ENCODE measurements at regions not wholly inside any gene's neighbourhood (a gene's known extent, or its start where the extent isn't known, plus 50 kb on each side); places are given as distances from the start of the nearest gene placed in this dataset.

- TF ChIP-seq, protein P1, sequence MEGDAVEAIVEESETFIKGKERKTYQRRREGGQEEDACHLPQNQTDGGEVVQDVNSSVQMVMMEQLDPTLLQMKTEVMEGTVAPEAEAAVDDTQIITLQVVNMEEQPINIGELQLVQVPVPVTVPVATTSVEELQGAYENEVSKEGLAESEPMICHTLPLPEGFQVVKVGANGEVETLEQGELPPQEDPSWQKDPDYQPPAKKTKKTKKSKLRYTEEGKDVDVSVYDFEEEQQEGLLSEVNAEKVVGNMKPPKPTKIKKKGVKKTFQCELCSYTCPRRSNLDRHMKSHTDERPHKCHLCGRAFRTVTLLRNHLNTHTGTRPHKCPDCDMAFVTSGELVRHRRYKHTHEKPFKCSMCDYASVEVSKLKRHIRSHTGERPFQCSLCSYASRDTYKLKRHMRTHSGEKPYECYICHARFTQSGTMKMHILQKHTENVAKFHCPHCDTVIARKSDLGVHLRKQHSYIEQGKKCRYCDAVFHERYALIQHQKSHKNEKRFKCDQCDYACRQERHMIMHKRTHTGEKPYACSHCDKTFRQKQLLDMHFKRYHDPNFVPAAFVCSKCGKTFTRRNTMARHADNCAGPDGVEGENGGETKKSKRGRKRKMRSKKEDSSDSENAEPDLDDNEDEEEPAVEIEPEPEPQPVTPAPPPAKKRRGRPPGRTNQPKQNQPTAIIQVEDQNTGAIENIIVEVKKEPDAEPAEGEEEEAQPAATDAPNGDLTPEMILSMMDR (IDR thresholded peaks at IDR 0.05) = no peak
Measured at GRCh38 chr10:124249812-124250432, 156.5 kb upstream of the CHST15 start.

DNA sequence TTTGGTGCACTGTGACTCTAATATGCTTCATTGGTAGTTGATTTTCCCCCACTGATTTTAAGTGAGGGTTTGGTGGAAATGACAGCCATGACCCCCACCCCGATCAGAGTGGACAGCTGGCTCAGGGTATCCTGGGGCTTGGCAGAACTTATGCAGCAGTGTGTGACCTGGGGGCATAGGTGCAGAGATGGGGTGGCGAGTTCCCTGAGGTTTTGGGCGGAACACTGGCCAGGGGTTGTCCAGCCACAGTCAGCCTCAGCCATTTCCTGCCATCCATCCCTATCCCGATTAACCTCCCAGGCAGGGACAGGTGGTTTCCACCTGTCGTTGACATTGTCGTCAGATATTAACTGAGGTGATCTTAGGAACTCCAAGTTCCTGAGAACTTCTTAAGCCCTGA lies 155.8 kb upstream of the CHST15 start:
- TF ChIP-seq, protein P1 (IDR thresholded peaks at IDR 0.05) = no peak

DNA sequence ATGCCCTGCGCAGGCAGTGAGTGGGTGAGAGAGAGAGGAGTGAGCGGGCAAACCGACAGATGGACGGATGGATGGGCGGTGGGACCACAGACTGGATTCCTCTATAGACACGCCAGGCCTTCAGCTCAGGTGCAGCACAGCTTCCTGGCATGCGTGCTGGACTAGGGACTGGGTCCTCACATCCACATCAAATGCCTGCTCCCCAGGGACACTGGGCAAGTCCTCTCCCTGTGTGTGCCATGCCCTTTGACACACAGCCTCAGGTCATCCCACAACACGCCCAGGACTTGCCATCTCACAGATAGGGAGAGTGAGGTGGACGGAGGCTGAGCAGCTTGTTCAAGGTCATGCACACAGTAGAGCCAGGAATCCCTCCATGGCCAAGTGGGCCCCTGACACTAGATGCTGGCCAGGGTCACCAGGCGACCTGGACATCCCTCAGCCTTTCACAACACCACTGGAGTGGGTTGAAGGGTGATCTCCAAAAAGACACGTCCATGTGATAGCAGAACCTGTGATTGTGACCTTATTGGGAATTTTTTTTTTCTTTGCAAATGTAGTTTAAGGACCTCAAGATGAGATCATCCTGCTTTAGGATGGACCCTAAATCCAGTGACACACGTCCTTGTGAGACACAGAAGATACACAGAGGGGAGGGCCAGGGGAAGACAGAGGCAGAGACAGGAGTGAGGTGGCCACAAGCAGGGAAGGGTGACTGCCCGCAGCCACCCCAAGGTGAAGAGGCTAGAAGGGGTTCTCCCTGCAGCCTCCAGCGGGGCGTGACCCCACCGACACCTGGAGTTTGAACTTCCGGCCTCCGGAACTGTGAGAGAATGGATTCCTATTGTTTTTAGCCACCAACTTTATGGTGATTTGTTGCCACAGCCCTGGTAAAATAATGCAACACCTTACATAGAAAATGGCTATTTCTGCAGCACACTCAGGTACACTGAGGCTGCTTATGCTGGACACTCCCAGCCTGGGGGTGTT lies 155.0 kb upstream of the CHST15 start:
- TF ChIP-seq, protein P1 (IDR thresholded peaks at IDR 0.05) = no peak

GRCh38 chr10:124245806-124246440 lies 152.5 kb upstream of the CHST15 start:
- TF ChIP-seq, protein P1 (IDR thresholded peaks at IDR 0.05) = no peak

GRCh38 chr10:124245191-124245590 lies 151.8 kb upstream of the CHST15 start:
- TF ChIP-seq, protein P1 (IDR thresholded peaks at IDR 0.05) = no peak

DNA sequence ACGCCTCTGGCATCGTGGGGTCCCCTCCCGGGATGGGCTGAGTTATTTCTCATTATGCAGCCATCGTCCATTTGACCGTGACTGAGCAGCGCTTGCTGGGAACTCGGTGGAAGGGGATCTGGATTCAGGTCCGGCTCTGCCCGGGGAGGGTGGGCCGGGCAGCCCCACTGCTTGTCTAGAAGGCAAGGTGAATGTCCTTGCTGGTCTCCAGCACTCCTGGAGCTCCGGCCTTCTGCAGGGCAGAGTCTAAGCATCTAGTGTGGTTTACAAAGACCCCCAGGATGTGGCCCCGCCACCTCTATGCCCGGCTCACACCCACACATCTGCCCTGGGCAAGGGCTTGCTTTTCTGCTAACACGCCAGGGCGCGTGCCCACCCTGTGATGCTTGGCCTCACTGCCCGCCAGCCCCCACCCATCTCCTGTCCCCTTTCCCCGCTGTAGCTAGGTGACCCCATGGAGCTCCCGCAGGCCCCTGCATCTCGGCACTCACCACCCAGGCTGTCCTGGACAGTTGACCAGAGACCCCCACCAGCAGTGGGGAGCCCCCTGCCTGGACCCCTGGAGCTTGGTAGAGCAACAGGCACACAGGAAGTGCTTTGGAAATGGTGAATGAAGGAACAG lies 151.0 kb upstream of the CHST15 start:
- TF ChIP-seq, protein P1 (IDR thresholded peaks at IDR 0.05) = no peak

DNA sequence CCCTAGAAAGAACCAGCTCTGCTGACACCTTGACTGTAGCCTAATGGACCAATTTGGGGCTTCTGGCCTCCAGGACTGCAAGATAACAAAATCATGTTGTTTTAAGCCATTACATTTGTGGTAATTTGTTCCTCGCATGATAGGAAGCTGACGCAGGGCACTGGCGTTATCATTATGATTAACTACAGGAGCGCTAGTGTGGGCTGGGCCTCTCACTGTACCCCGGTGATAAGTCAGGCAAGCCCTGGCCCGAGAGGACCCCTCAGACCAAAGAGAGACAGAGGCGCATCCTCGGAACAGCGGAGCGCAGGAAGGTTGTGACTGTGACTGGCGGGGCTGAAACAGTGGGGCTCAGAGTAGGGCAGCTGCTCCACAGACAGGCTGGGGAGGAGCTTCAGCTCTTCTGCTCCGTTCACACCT lies 150.3 kb upstream of the CHST15 start:
- TF ChIP-seq, protein P1 (IDR thresholded peaks at IDR 0.05) = no peak
